B cell (primary cell): ENCODE measurements at regions not wholly inside any gene's neighbourhood (a gene's known extent, or its start where the extent isn't known, plus 50 kb on each side); places are given as distances from the start of the nearest gene placed in this dataset.

Source experiments
- ATAC-seq: fragments of 200-7000 bp; cut with Tn5 transposase; one replicate; pipeline ENCODE4 v1.10.0; 2021; ENCODE audit warnings: low read depth, mild to moderate bottlenecking, moderate number of reproducible peaks, moderate library complexity
- CTCF ChIA-PET: fragments of 350-600 bp; sonication (Branson Sonifier 250); formaldehyde crosslinking; loops from one replicate; lab custom pipeline; 2021; ENCODE audit warnings: antibody characterized with exemption, inconsistent platforms; lab: Charles Lee
- POLR2A ChIA-PET: fragments of 350-600 bp; sonication (Branson Sonifier 250); formaldehyde crosslinking; loops from one replicate; lab custom pipeline; 2021; ENCODE audit warnings: antibody characterized with exemption; lab: Charles Lee
- DNase-seq: peaks from one replicate; pipeline ENCODE4 v3.0.0; 2013
- H2AFZ ChIP-seq: 2 replicates; pipeline ENCODE4 v1.6.1; 2012; ENCODE audit warnings: mild to moderate bottlenecking, low read depth, low read length; ENCODE audit not compliant: insufficient read depth, poor library complexity, severe bottlenecking
- H3K27ac ChIP-seq, 2 donors: 1 replicate in 1 of 2; 2 replicates in 1 of 2; pipeline ENCODE4 v1.5.1; 2012 to 2013; ENCODE audit warnings: low read length in 2 of 2, mild to moderate bottlenecking in 2 of 2, moderate library complexity in 1 of 2
- H3K27me3 ChIP-seq, 4 experiments: fragments of 200-600 bp in 1 of 4; sonication (generic) in 1 of 4; replicated peaks in 1 of 4; 1 replicate in 2 of 4; 2 replicates in 2 of 4; pipeline versions ENCODE4 v1.6.1 to v1.7.0; 2013 to 2016; ENCODE audit warnings: low read length in 3 of 4, mild to moderate bottlenecking in 2 of 4, mixed read lengths in 1 of 4, moderate library complexity in 1 of 4; ENCODE audit not compliant: insufficient read depth in 4 of 4, control insufficient read depth in 3 of 4; ENCODE audit errors: control extremely low read depth in 1 of 4
- H3K36me3 ChIP-seq, 2 experiments: replicated peaks in 1 of 2; 1 replicate in 1 of 2; 2 replicates in 1 of 2; pipeline versions ENCODE4 v1.6.1 to v1.7.1; 2013; ENCODE audit warnings: low read length in 1 of 2; ENCODE audit not compliant: insufficient read depth in 2 of 2, control insufficient read depth in 1 of 2; ENCODE audit errors: control extremely low read depth in 1 of 2, extremely low read depth in 1 of 2
- H3K4me1 ChIP-seq, 2 donors: fragments of 200-600 bp in 1 of 2; sonication (generic) in 1 of 2; 1 replicate in 1 of 2; 2 replicates in 1 of 2; pipeline versions ENCODE4 v1.5.1 to v1.6.1; 2013 to 2017; ENCODE audit warnings: low read length in 2 of 2; ENCODE audit not compliant: control insufficient read depth in 2 of 2, insufficient read depth in 2 of 2
- H3K4me2 ChIP-seq: replicated peaks from 2 replicates; pipeline ENCODE3; 2012; ENCODE audit warnings: mild to moderate bottlenecking, low read depth, low read length; ENCODE audit not compliant: poor library complexity, severe bottlenecking
- H3K4me3 ChIP-seq, 5 experiments: fragments of 200-600 bp in 1 of 5; sonication (generic) in 1 of 5; 1 replicate in 3 of 5; 2 replicates in 2 of 5; pipeline versions ENCODE4 v1.5.1 to v1.7.0; 2011 to 2016; ENCODE audit warnings: low read length in 4 of 5, mild to moderate bottlenecking in 4 of 5, low read depth in 2 of 5, control low read depth in 1 of 5, moderate library complexity in 1 of 5; ENCODE audit not compliant: insufficient read depth in 1 of 5; ENCODE audit errors: control extremely low read depth in 1 of 5, extremely low read depth in 1 of 5
- H3K79me2 ChIP-seq: fragments of 200-600 bp; sonication (generic); one replicate; pipeline ENCODE4 v1.6.0; 2016; ENCODE audit warnings: low read length; ENCODE audit not compliant: control insufficient read depth, insufficient read depth
- H3K9ac ChIP-seq: fragments of 200-600 bp; sonication (generic); 2 replicates; pipeline ENCODE4 v1.6.1; 2017; ENCODE audit warnings: mild to moderate bottlenecking, low read length, moderate library complexity
- H3K9me3 ChIP-seq, 3 donors: one replicate each; pipeline versions ENCODE4 v1.6.1 to v1.7.1; 2013; ENCODE audit warnings: low read length in 2 of 3; ENCODE audit not compliant: control insufficient read depth in 2 of 3, insufficient read depth in 1 of 3; ENCODE audit errors: control extremely low read depth in 1 of 3
- H4K20me1 ChIP-seq: 2 replicates; pipeline ENCODE4 v1.6.0; 2012; ENCODE audit warnings: mild to moderate bottlenecking, low read length; ENCODE audit not compliant: insufficient read depth, control insufficient read depth, poor library complexity, severe bottlenecking
- H3K27ac Mint-ChIP-seq: one replicate; pipeline ENCODE4 v1.8.0; 2021; ENCODE audit warnings: mixed read lengths
- H3K27me3 Mint-ChIP-seq: one replicate; pipeline ENCODE4 v1.8.0; 2021; ENCODE audit warnings: mixed read lengths
- H3K4me1 Mint-ChIP-seq: one replicate; pipeline ENCODE4 v1.8.0; 2021; ENCODE audit warnings: mixed read lengths
- H3K4me3 Mint-ChIP-seq: one replicate; pipeline ENCODE4 v1.8.0; 2021; ENCODE audit warnings: mixed read lengths
- H3K9me3 Mint-ChIP-seq: one replicate; pipeline ENCODE4 v1.8.0; 2022; ENCODE audit warnings: mixed read lengths; ENCODE audit not compliant: insufficient read depth
- EZH2 ChIP-seq: IDR thresholded peaks from 2 replicates; pipeline ENCODE4 v1.6.1; 2012; ENCODE audit warnings: borderline replicate concordance, low read depth, mild to moderate bottlenecking, moderate library complexity, low read length; ENCODE audit not compliant: insufficient read depth, poor library complexity, severe bottlenecking
- WGBS: methylation state at CpG from one replicate; pipeline ENCODE4 v1.1.5; 2013; ENCODE audit warnings: missing lambda C conversion rate; ENCODE audit not compliant: insufficient coverage; 5-methylcytosine and 5-hydroxymethylcytosine counted together
- intact Hi-C: fragments of 100-400 bp; cut with micrococcal nuclease; formaldehyde crosslinking; loops from one replicate; pipeline ENCODE4 v1.10.0; 2022
- TF ChIP-seq, protein P1 (sequence below): fragments of 200-600 bp; IDR thresholded peaks from one replicate; pipeline ENCODE4 v1.8.0; 2022; ENCODE audit warnings: antibody characterized with exemption, mild to moderate bottlenecking

GRCh38 chr4:32625687-32626337 lies 1905.6 kb downstream of the PCDH7 start:
- CTCF ChIA-PET: no interaction called here

GRCh38 chr4:32631831-32632230 lies 1911.7 kb downstream of the PCDH7 start:
- H3K27me3 Mint-ChIP-seq: no peaks in the 10 kb centered on the region
- Histone ChIP-seq H2AFZ (no peak overlapping the region), H3K9ac (no peak overlapping the region), H3K9me3 (peaks cover 0 to 7% (median 0%) of the 10 kb centered on the region in 3 donors), H4K20me1 (no peaks in the 10 kb centered on the region), H3K4me1 (no peaks in the 10 kb centered on the region), H3K27me3 (no peaks in the 10 kb centered on the region), H3K79me2 (no peaks in the 10 kb centered on the region), H3K4me3 (no peak overlapping the region), H3K4me2 (no peak overlapping the region), H3K36me3 (no peaks in the 10 kb centered on the region), H3K27ac (no peak overlapping the region)
- intact Hi-C loops: no loop called here
- H3K27ac Mint-ChIP-seq: no peak overlapping the region
- TF ChIP-seq, protein P1, sequence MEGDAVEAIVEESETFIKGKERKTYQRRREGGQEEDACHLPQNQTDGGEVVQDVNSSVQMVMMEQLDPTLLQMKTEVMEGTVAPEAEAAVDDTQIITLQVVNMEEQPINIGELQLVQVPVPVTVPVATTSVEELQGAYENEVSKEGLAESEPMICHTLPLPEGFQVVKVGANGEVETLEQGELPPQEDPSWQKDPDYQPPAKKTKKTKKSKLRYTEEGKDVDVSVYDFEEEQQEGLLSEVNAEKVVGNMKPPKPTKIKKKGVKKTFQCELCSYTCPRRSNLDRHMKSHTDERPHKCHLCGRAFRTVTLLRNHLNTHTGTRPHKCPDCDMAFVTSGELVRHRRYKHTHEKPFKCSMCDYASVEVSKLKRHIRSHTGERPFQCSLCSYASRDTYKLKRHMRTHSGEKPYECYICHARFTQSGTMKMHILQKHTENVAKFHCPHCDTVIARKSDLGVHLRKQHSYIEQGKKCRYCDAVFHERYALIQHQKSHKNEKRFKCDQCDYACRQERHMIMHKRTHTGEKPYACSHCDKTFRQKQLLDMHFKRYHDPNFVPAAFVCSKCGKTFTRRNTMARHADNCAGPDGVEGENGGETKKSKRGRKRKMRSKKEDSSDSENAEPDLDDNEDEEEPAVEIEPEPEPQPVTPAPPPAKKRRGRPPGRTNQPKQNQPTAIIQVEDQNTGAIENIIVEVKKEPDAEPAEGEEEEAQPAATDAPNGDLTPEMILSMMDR: no peak
- no peak for TF ChIP-seq EZH2
- H3K9me3 Mint-ChIP-seq: peaks cover 11% of the 10 kb centered on the region
- POLR2A ChIA-PET: no interaction called here
- ATAC-seq (no peak), DNase-seq (no peak)
- 83% methylated on average over 2 of the region's 3 CpGs for WGBS
- no peaks in the 10 kb centered on the region for H3K4me1 Mint-ChIP-seq
- CTCF ChIA-PET: no interaction called here
- no peak overlapping the region for H3K4me3 Mint-ChIP-seq

More at GRCh38 chr4:32625687-32626337, 1905.6 kb downstream of the PCDH7 start:
- WGBS: no CpG with 5 or more reads among the region's 4 CpGs
- intact Hi-C loops: no loop called here
- H3K4me1 Mint-ChIP-seq: no peaks in the 10 kb centered on the region
- peaks cover 0 to 4% (median 0%) of the 10 kb centered on the region in 3 donors for H3K9me3 ChIP-seq
- peaks cover 11% of the 10 kb centered on the region for H3K9me3 Mint-ChIP-seq
- no peak overlapping the region for H3K4me3 ChIP-seq
- no peak overlapping the region for H3K9ac ChIP-seq
- H3K4me2 ChIP-seq: no peak overlapping the region
- H4K20me1 ChIP-seq: no peaks in the 10 kb centered on the region
- no peaks in the 10 kb centered on the region for H3K4me1 ChIP-seq
- H3K27me3 Mint-ChIP-seq: no peaks in the 10 kb centered on the region
- no peak for ATAC-seq
- H3K27ac Mint-ChIP-seq: no peak overlapping the region
- no peak for TF ChIP-seq EZH2
- TF ChIP-seq, protein P1: no peak
- H3K36me3 ChIP-seq: no peaks in the 10 kb centered on the region
- no peak overlapping the region for H2AFZ ChIP-seq
- POLR2A ChIA-PET: no interaction called here
- DNase-seq: no peak
- no peak overlapping the region for H3K4me3 Mint-ChIP-seq
- no peaks in the 10 kb centered on the region for H3K27me3 ChIP-seq
- H3K79me2 ChIP-seq: no peaks in the 10 kb centered on the region
- no peak overlapping the region for H3K27ac ChIP-seq
